HG03103 (cell line): ENCODE measurements at regions not wholly inside any gene's neighbourhood (a gene's known extent, or its start where the extent isn't known, plus 50 kb on each side); places are given as distances from the start of the nearest gene placed in this dataset.

Experiments used
- ATAC-seq: cut with Tn5 transposase; IDR thresholded peaks from one replicate; pipeline ENCODE4 v1.9.1; 2021; ENCODE audit warnings: low read depth; ENCODE audit not compliant: unreplicated experiment

GRCh38 chr9:28538132-28538531, 964.9 kb upstream of the C9orf72 start:
- no peak for ATAC-seq

GRCh38 chr9:28539434-28540070, 966.3 kb upstream of the C9orf72 start:
- no peak for ATAC-seq

- ATAC-seq, result no peak
These were observed 969.6 kb upstream of the C9orf72 start for GRCh38 chr9:28542928-28543327.

GRCh38 chr9:28547527-28547926, 974.2 kb upstream of the C9orf72 start:
- no peak for ATAC-seq

GRCh38 chr9:28563291-28563934, 990.1 kb upstream of the C9orf72 start:
- no peak for ATAC-seq

GRCh38 chr9:28583832-28584231, 1010.6 kb upstream of the C9orf72 start:
- no peak for ATAC-seq

GRCh38 chr9:28584542-28584941, 1011.3 kb upstream of the C9orf72 start:
- ATAC-seq, result no peak

- no peak for ATAC-seq
These were observed 1013.8 kb upstream of the C9orf72 start for GRCh38 chr9:28587052-28587451.

GRCh38 chr9:28598408-28598807, 1025.1 kb upstream of the C9orf72 start:
- ATAC-seq, result no peak

- ATAC-seq, result no peak
These were observed 1026.9 kb upstream of the C9orf72 start for GRCh38 chr9:28600226-28600625.

GRCh38 chr9:28607843-28608242, 1034.6 kb upstream of the C9orf72 start:
- ATAC-seq, result no peak

- no peak for ATAC-seq
These were observed 1037.1 kb upstream of the C9orf72 start for GRCh38 chr9:28610339-28610738.

GRCh38 chr9:28616310-28616709, 1043.0 kb upstream of the C9orf72 start:
- no peak for ATAC-seq

GRCh38 chr9:28620011-28620410, 1046.7 kb upstream of the C9orf72 start:
- ATAC-seq, result no peak

- ATAC-seq, result no peak
These were observed 1047.4 kb upstream of the C9orf72 start for GRCh38 chr9:28620661-28621060.

GRCh38 chr9:28624771-28625170, 1051.5 kb upstream of the C9orf72 start:
- no peak for ATAC-seq

- ATAC-seq, result no peak
These were observed 1054.8 kb upstream of the C9orf72 start for GRCh38 chr9:28628031-28628430.

- ATAC-seq, result no peak
These were observed 1075.4 kb upstream of the C9orf72 start for GRCh38 chr9:28648723-28649122.

GRCh38 chr9:28650327-28650726, 1077.0 kb upstream of the C9orf72 start:
- ATAC-seq, result no peak

- no peak for ATAC-seq
These were observed 1077.9 kb upstream of the C9orf72 start for GRCh38 chr9:28651050-28651722.

- ATAC-seq, result no peak
These were observed 1079.9 kb upstream of the C9orf72 start for GRCh38 chr9:28653216-28653615.

- ATAC-seq, result no peak
These were observed 1083.4 kb upstream of the C9orf72 start for GRCh38 chr9:28656727-28657126.
